ENCODE measurements at regions not wholly inside any gene's neighbourhood (a gene's known extent, or its start where the extent isn't known, plus 50 kb on each side); places are given as distances from the start of the nearest gene placed in this dataset.
"Not testable (repeated sequence)": the region's sequence is repeated elsewhere in the genome, so short reads cannot be mapped to it uniquely, and the experiment has no call there.

- Histone ChIP-seq H3K27me3 (ENCODE audit: control insufficient read depth in 2 of 2, insufficient read depth in 2 of 2, low read length in 2 of 2) (no peaks in the 10 kb centered on the region), H3K9ac (ENCODE audit: low read depth in 1 of 2, low read length in 2 of 2) (no peak overlapping the region), H3K27ac (ENCODE audit: low read depth in 2 of 2, low read length in 2 of 2) (no peak overlapping the region), H3K4me1 (ENCODE audit: control insufficient read depth in 2 of 2, insufficient read depth in 2 of 2, low read length in 2 of 2) (no peaks in the 10 kb centered on the region), H3K9me3 (ENCODE audit: control insufficient read depth in 2 of 2, low read length in 2 of 2) (no peaks in the 10 kb centered on the region), H3K4me3 (ENCODE audit: low read length in 2 of 2) (no peak overlapping the region), H3K36me3 (ENCODE audit: control insufficient read depth in 2 of 2, insufficient read depth in 2 of 2, low read length in 2 of 2) (no peaks in the 10 kb centered on the region)
These were observed 347.2 kb upstream of the ZC3H15 start for GRCh38 chr2:186138845-186139244.

GRCh38 chr2:186159101-186159500, 327.0 kb upstream of the ZC3H15 start:
- no peaks in the 10 kb centered on the region for H3K27me3 ChIP-seq (ENCODE audit: control insufficient read depth in 2 of 2, insufficient read depth in 2 of 2, low read length in 2 of 2)

GRCh38 chr2:186164325-186164724, 321.7 kb upstream of the ZC3H15 start:
- no peaks in the 10 kb centered on the region for H3K9me3 ChIP-seq (ENCODE audit: control insufficient read depth in 2 of 2, low read length in 2 of 2)
- H3K4me1 ChIP-seq (ENCODE audit: control insufficient read depth in 2 of 2, insufficient read depth in 2 of 2, low read length in 2 of 2), result no peaks in the 10 kb centered on the region
- H3K36me3 ChIP-seq (ENCODE audit: control insufficient read depth in 2 of 2, insufficient read depth in 2 of 2, low read length in 2 of 2), result no peaks in the 10 kb centered on the region
- no peaks in the 10 kb centered on the region for H3K27me3 ChIP-seq (ENCODE audit: control insufficient read depth in 2 of 2, insufficient read depth in 2 of 2, low read length in 2 of 2)
- no peak overlapping the region for H3K9ac ChIP-seq (ENCODE audit: low read depth in 1 of 2, low read length in 2 of 2)
- no peak overlapping the region for H3K4me3 ChIP-seq (ENCODE audit: low read length in 2 of 2)
- H3K27ac ChIP-seq (ENCODE audit: low read depth in 2 of 2, low read length in 2 of 2), result no peak overlapping the region

More at GRCh38 chr2:186159101-186159500, 327.0 kb upstream of the ZC3H15 start:
- Histone ChIP-seq H3K9me3 (ENCODE audit: control insufficient read depth in 2 of 2, low read length in 2 of 2) (peaks cover 0 to 3% of the 10 kb centered on the region in 2 donors), H3K4me1 (ENCODE audit: control insufficient read depth in 2 of 2, insufficient read depth in 2 of 2, low read length in 2 of 2) (no peaks in the 10 kb centered on the region), H3K36me3 (ENCODE audit: control insufficient read depth in 2 of 2, insufficient read depth in 2 of 2, low read length in 2 of 2) (no peaks in the 10 kb centered on the region), H3K4me3 (ENCODE audit: low read length in 2 of 2) (no peak overlapping the region), H3K27ac (ENCODE audit: low read depth in 2 of 2, low read length in 2 of 2) (no peak overlapping the region), H3K9ac (ENCODE audit: low read depth in 1 of 2, low read length in 2 of 2) (no peak overlapping the region)

- no peak overlapping the region for H3K27ac ChIP-seq (ENCODE audit: low read depth in 2 of 2, low read length in 2 of 2)
- no peak overlapping the region for H3K4me3 ChIP-seq (ENCODE audit: low read length in 2 of 2)
- H3K9ac ChIP-seq (ENCODE audit: low read depth in 1 of 2, low read length in 2 of 2), result no peak overlapping the region
- H3K36me3 ChIP-seq (ENCODE audit: control insufficient read depth in 2 of 2, insufficient read depth in 2 of 2, low read length in 2 of 2), result no peaks in the 10 kb centered on the region
- no peaks in the 10 kb centered on the region for H3K4me1 ChIP-seq (ENCODE audit: control insufficient read depth in 2 of 2, insufficient read depth in 2 of 2, low read length in 2 of 2)
- H3K9me3 ChIP-seq (ENCODE audit: control insufficient read depth in 2 of 2, low read length in 2 of 2), result no peaks in the 10 kb centered on the region
- H3K27me3 ChIP-seq (ENCODE audit: control insufficient read depth in 2 of 2, insufficient read depth in 2 of 2, low read length in 2 of 2), result no peaks in the 10 kb centered on the region
These were observed 315.4 kb upstream of the ZC3H15 start for GRCh38 chr2:186170693-186171092.

- Histone ChIP-seq H3K4me1 (ENCODE audit: control insufficient read depth in 2 of 2, insufficient read depth in 2 of 2, low read length in 2 of 2) (no peaks in the 10 kb centered on the region), H3K36me3 (ENCODE audit: control insufficient read depth in 2 of 2, insufficient read depth in 2 of 2, low read length in 2 of 2) (no peaks in the 10 kb centered on the region), H3K4me3 (ENCODE audit: low read length in 2 of 2) (no peak overlapping the region), H3K27me3 (ENCODE audit: control insufficient read depth in 2 of 2, insufficient read depth in 2 of 2, low read length in 2 of 2) (no peaks in the 10 kb centered on the region), H3K9me3 (ENCODE audit: control insufficient read depth in 2 of 2, low read length in 2 of 2) (no peaks in the 10 kb centered on the region), H3K9ac (ENCODE audit: low read depth in 1 of 2, low read length in 2 of 2) (no peak overlapping the region), H3K27ac (ENCODE audit: low read depth in 2 of 2, low read length in 2 of 2) (no peak overlapping the region)
These were observed 304.4 kb upstream of the ZC3H15 start for GRCh38 chr2:186181625-186182024.

GRCh38 chr2:186182366-186182765, 303.7 kb upstream of the ZC3H15 start:
- H3K9me3 ChIP-seq (ENCODE audit: control insufficient read depth in 2 of 2, low read length in 2 of 2); H3K27me3 ChIP-seq (ENCODE audit: control insufficient read depth in 2 of 2, insufficient read depth in 2 of 2, low read length in 2 of 2); H3K4me1 ChIP-seq (ENCODE audit: control insufficient read depth in 2 of 2, insufficient read depth in 2 of 2, low read length in 2 of 2); H3K36me3 ChIP-seq (ENCODE audit: control insufficient read depth in 2 of 2, insufficient read depth in 2 of 2, low read length in 2 of 2); H3K9ac ChIP-seq (ENCODE audit: low read depth in 1 of 2, low read length in 2 of 2); H3K27ac ChIP-seq (ENCODE audit: low read depth in 2 of 2, low read length in 2 of 2); H3K4me3 ChIP-seq (ENCODE audit: low read length in 2 of 2): not testable (repeated sequence)

GRCh38 chr2:186183406-186183805, 302.7 kb upstream of the ZC3H15 start:
- no peaks in the 10 kb centered on the region for H3K4me1 ChIP-seq (ENCODE audit: control insufficient read depth in 2 of 2, insufficient read depth in 2 of 2, low read length in 2 of 2)
- no peaks in the 10 kb centered on the region for H3K9me3 ChIP-seq (ENCODE audit: control insufficient read depth in 2 of 2, low read length in 2 of 2)
- H3K9ac ChIP-seq (ENCODE audit: low read depth in 1 of 2, low read length in 2 of 2), result no peak overlapping the region
- no peak overlapping the region for H3K4me3 ChIP-seq (ENCODE audit: low read length in 2 of 2)
- H3K27ac ChIP-seq (ENCODE audit: low read depth in 2 of 2, low read length in 2 of 2), result no peak overlapping the region
- no peaks in the 10 kb centered on the region for H3K27me3 ChIP-seq (ENCODE audit: control insufficient read depth in 2 of 2, insufficient read depth in 2 of 2, low read length in 2 of 2)
- H3K36me3 ChIP-seq (ENCODE audit: control insufficient read depth in 2 of 2, insufficient read depth in 2 of 2, low read length in 2 of 2), result no peaks in the 10 kb centered on the region

- Histone ChIP-seq H3K9ac (ENCODE audit: low read depth in 1 of 2, low read length in 2 of 2) (no peak overlapping the region), H3K9me3 (ENCODE audit: control insufficient read depth in 2 of 2, low read length in 2 of 2) (no peaks in the 10 kb centered on the region), H3K27me3 (ENCODE audit: control insufficient read depth in 2 of 2, insufficient read depth in 2 of 2, low read length in 2 of 2) (no peaks in the 10 kb centered on the region), H3K4me3 (ENCODE audit: low read length in 2 of 2) (no peak overlapping the region), H3K4me1 (ENCODE audit: control insufficient read depth in 2 of 2, insufficient read depth in 2 of 2, low read length in 2 of 2) (no peaks in the 10 kb centered on the region), H3K36me3 (ENCODE audit: control insufficient read depth in 2 of 2, insufficient read depth in 2 of 2, low read length in 2 of 2) (no peaks in the 10 kb centered on the region), H3K27ac (ENCODE audit: low read depth in 2 of 2, low read length in 2 of 2) (no peak overlapping the region)
These were observed 298.2 kb upstream of the ZC3H15 start for GRCh38 chr2:186187854-186188253.

- Histone ChIP-seq H3K27ac (ENCODE audit: low read depth in 2 of 2, low read length in 2 of 2) (no peak overlapping the region), H3K4me1 (ENCODE audit: control insufficient read depth in 2 of 2, insufficient read depth in 2 of 2, low read length in 2 of 2) (no peaks in the 10 kb centered on the region), H3K27me3 (ENCODE audit: control insufficient read depth in 2 of 2, insufficient read depth in 2 of 2, low read length in 2 of 2) (no peaks in the 10 kb centered on the region), H3K9me3 (ENCODE audit: control insufficient read depth in 2 of 2, low read length in 2 of 2) (no peaks in the 10 kb centered on the region), H3K4me3 (ENCODE audit: low read length in 2 of 2) (no peak overlapping the region), H3K36me3 (ENCODE audit: control insufficient read depth in 2 of 2, insufficient read depth in 2 of 2, low read length in 2 of 2) (no peaks in the 10 kb centered on the region), H3K9ac (ENCODE audit: low read depth in 1 of 2, low read length in 2 of 2) (no peak overlapping the region)
These were observed 296.2 kb upstream of the ZC3H15 start for GRCh38 chr2:186189816-186190215.

GRCh38 chr2:186195696-186196095, 290.4 kb upstream of the ZC3H15 start:
- H3K9me3 ChIP-seq (ENCODE audit: control insufficient read depth in 2 of 2, low read length in 2 of 2), result no peaks in the 10 kb centered on the region
- no peaks in the 10 kb centered on the region for H3K4me1 ChIP-seq (ENCODE audit: control insufficient read depth in 2 of 2, insufficient read depth in 2 of 2, low read length in 2 of 2)
- no peaks in the 10 kb centered on the region for H3K27me3 ChIP-seq (ENCODE audit: control insufficient read depth in 2 of 2, insufficient read depth in 2 of 2, low read length in 2 of 2)
- H3K4me3 ChIP-seq (ENCODE audit: low read length in 2 of 2), result no peak overlapping the region
- H3K27ac ChIP-seq (ENCODE audit: low read depth in 2 of 2, low read length in 2 of 2), result no peak overlapping the region
- H3K36me3 ChIP-seq (ENCODE audit: control insufficient read depth in 2 of 2, insufficient read depth in 2 of 2, low read length in 2 of 2), result no peaks in the 10 kb centered on the region
- no peak overlapping the region for H3K9ac ChIP-seq (ENCODE audit: low read depth in 1 of 2, low read length in 2 of 2)

GRCh38 chr2:186197955-186198354, 288.1 kb upstream of the ZC3H15 start:
- Histone ChIP-seq H3K27ac (ENCODE audit: low read depth in 2 of 2, low read length in 2 of 2) (no peak overlapping the region), H3K9me3 (ENCODE audit: control insufficient read depth in 2 of 2, low read length in 2 of 2) (no peaks in the 10 kb centered on the region), H3K27me3 (ENCODE audit: control insufficient read depth in 2 of 2, insufficient read depth in 2 of 2, low read length in 2 of 2) (no peaks in the 10 kb centered on the region), H3K4me3 (ENCODE audit: low read length in 2 of 2) (no peak overlapping the region), H3K9ac (ENCODE audit: low read depth in 1 of 2, low read length in 2 of 2) (no peak overlapping the region), H3K4me1 (ENCODE audit: control insufficient read depth in 2 of 2, insufficient read depth in 2 of 2, low read length in 2 of 2) (no peaks in the 10 kb centered on the region), H3K36me3 (ENCODE audit: control insufficient read depth in 2 of 2, insufficient read depth in 2 of 2, low read length in 2 of 2) (no peaks in the 10 kb centered on the region)
